Retinal pigment epithelial cell (primary cell): ENCODE measurements at regions not wholly inside any gene's neighbourhood (a gene's known extent, or its start where the extent isn't known, plus 50 kb on each side); places are given as distances from the start of the nearest gene placed in this dataset.

Source experiments
- DNase-seq: peaks from one replicate; pipeline ENCODE4 v3.0.0-alpha.2; 2010; ENCODE audit warnings: low read depth
- H3K4me3 ChIP-seq: 2 replicates; pipeline ENCODE4 v1.5.1; 2011; ENCODE audit warnings: mild to moderate bottlenecking, low read length, control low read depth, moderate library complexity
- CTCF ChIP-seq: conservative IDR thresholded peaks from 2 replicates; pipeline ENCODE4 v1.5.1; 2011; ENCODE audit warnings: low read depth, low read length, control low read depth, inconsistent platforms

- no peak for TF ChIP-seq CTCF
- DNase-seq: no peak
- H3K4me3 ChIP-seq: no peak overlapping the region
Measured at GRCh38 chr18:41899535-41899934, 55.5 kb upstream of the PIK3C3 start.

GRCh38 chr18:41893432-41893831, 61.6 kb upstream of the PIK3C3 start:
- TF ChIP-seq CTCF: no peak

GRCh38 chr18:41887100-41887499, 67.9 kb upstream of the PIK3C3 start:
- no peak for TF ChIP-seq CTCF

More at GRCh38 chr18:41893432-41893831, 61.6 kb upstream of the PIK3C3 start:
- DNase-seq: no peak
- H3K4me3 ChIP-seq: no peak overlapping the region

GRCh38 chr18:41886126-41886807, 68.8 kb upstream of the PIK3C3 start:
- no peak overlapping the region for H3K4me3 ChIP-seq
- DNase-seq: no peak
- no peak for TF ChIP-seq CTCF

More at GRCh38 chr18:41887100-41887499, 67.9 kb upstream of the PIK3C3 start:
- no peak for DNase-seq
- H3K4me3 ChIP-seq: no peak overlapping the region

- no peak for DNase-seq
- TF ChIP-seq CTCF: no peak
- no peak overlapping the region for H3K4me3 ChIP-seq
Measured at GRCh38 chr18:41881285-41881684, 73.7 kb upstream of the PIK3C3 start.

GRCh38 chr18:41879256-41879655, 75.8 kb upstream of the PIK3C3 start:
- no peak for DNase-seq

More at GRCh38 chr18:41879256-41879655, 75.8 kb upstream of the PIK3C3 start:
- H3K4me3 ChIP-seq: no peak overlapping the region
- TF ChIP-seq CTCF: no peak
